PC-3 (cell line): ENCODE measurements at regions not wholly inside any gene's neighbourhood (a gene's known extent, or its start where the extent isn't known, plus 50 kb on each side); places are given as distances from the start of the nearest gene placed in this dataset.
"Not testable (repeated sequence)": the region's sequence is repeated elsewhere in the genome, so short reads cannot be mapped to it uniquely, and the experiment has no call there.

ENCODE experiments used
- EZH2 ChIP-seq: fragments of 300-600 bp; sonication (generic); IDR thresholded peaks from one replicate; pipeline ENCODE4 v1.6.1; 2017; ENCODE audit warnings: antibody characterized with exemption, mild to moderate bottlenecking, low read length; ENCODE audit not compliant: unreplicated experiment
- EZH2phosphoT487 ChIP-seq: fragments of 300-600 bp; sonication (generic); IDR thresholded peaks from 2 replicates; pipeline ENCODE4 v1.6.1; 2018; ENCODE audit warnings: mild to moderate bottlenecking, antibody characterized with exemption, low read length, borderline replicate concordance

DNA sequence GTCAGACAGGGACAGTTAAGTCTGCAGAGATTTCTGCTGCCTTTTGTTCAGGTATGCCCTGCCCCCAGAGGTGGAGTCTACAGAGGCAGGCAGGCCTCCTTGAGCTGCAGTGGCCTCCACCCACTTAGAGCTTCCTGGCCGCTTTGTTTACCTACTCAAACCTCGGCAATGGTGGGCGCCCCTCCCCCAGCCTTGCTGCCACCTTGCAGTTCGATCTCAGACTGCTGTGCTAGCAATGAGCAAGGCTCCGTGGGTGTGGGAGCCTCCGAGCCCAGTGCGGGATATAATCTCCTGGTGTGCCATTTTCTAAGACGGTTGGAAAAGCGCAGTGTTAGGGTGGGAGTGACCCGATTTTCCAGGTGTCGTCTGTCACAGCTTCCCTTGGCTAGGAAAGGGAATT is 465.7 kb upstream of the LRRC7 start:
- not testable (repeated sequence) for TF ChIP-seq EZH2, EZH2phosphoT487
